Uterus (tissue), 2 donors: ENCODE measurements at regions not wholly inside any gene's neighbourhood (a gene's known extent, or its start where the extent isn't known, plus 50 kb on each side); places are given as distances from the start of the nearest gene placed in this dataset.

ENCODE experiments used
- CTCF ChIP-seq, 4 experiments: fragments of 200-600 bp in 2 of 4; fragments of 450-650 bp in 2 of 4; sonication (generic) in 2 of 4; IDR thresholded peaks; one replicate each; pipeline ENCODE4 v1.5.1; 2016 to 2019; ENCODE audit warnings: antibody characterized with exemption in 4 of 4, mild to moderate bottlenecking in 2 of 4, moderate library complexity in 1 of 4
- POLR2A ChIP-seq, 2 donors: fragments of 450-650 bp; IDR thresholded peaks; one replicate each; pipeline ENCODE4 v1.6.1; 2016; ENCODE audit warnings: antibody characterized with exemption in 2 of 2, mild to moderate bottlenecking in 1 of 2, moderate library complexity in 1 of 2

GRCh38 chr16:73747328-73747727 lies 549.3 kb upstream of the PSMD7 start:
- no peak for TF ChIP-seq CTCF (IDR thresholded peaks at IDR 0.05)
- TF ChIP-seq POLR2A (IDR thresholded peaks at IDR 0.05): no peak
